PC-9 (cell line): ENCODE measurements at regions not wholly inside any gene's neighbourhood (a gene's known extent, or its start where the extent isn't known, plus 50 kb on each side); places are given as distances from the start of the nearest gene placed in this dataset.
A peak's percentile ranks its signal among the peaks of the same experiment; 100 is the strongest.

Source experiments
- BruUV-seq: library from RNA; stranded (reverse); fragments of 400-500 nt; replicated peaks from 2 replicates; lab custom pipeline; 2021; lab: Mats Ljungman, UMichigan
- CTCF ChIA-PET: fragments of 300-600 bp; sonication (Branson Sonifier 250); formaldehyde crosslinking; loops from one replicate; lab custom pipeline; 2022; ENCODE audit warnings: antibody characterized with exemption; lab: Charles Lee
- POLR2A ChIA-PET: fragments of 300-600 bp; sonication (Branson Sonifier 250); formaldehyde crosslinking; loops from one replicate; lab custom pipeline; 2022; ENCODE audit warnings: antibody characterized with exemption; ENCODE audit not compliant: unreplicated experiment; lab: Charles Lee
- DNase-seq, 2 experiments: peaks; one replicate each; pipeline versions ENCODE4 v3.0.0 to v3.0.0-alpha.2; 2015 to 2022; ENCODE audit warnings: mixed read lengths in 1 of 2
- H2AFZ ChIP-seq: fragments of 200-600 bp; sonication (generic); 2 replicates; pipeline ENCODE4 v1.8.1; 2017; ENCODE audit warnings: antibody characterized with exemption
- H3F3A ChIP-seq: fragments of 200-600 bp; sonication (generic); 2 replicates; pipeline ENCODE4 v1.8.1; 2017; ENCODE audit warnings: antibody characterized with exemption, mild to moderate bottlenecking, low read depth; ENCODE audit not compliant: insufficient read depth
- H3K27ac ChIP-seq: fragments of 200-600 bp; sonication (generic); 2 replicates; pipeline ENCODE4 v1.6.1; 2016; ENCODE audit warnings: mixed run types
- H3K27me3 ChIP-seq: fragments of 200-600 bp; sonication (generic); 2 replicates; pipeline ENCODE4 v1.6.1; 2016; ENCODE audit warnings: low read depth, mixed run types; ENCODE audit not compliant: insufficient read depth
- H3K36me3 ChIP-seq: fragments of 200-600 bp; sonication (generic); 2 replicates; pipeline ENCODE4 v1.6.1; 2016; ENCODE audit warnings: low read depth, mixed run types
- H3K4me1 ChIP-seq: fragments of 200-600 bp; sonication (generic); replicated peaks from 2 replicates; pipeline ENCODE4 v1.6.1; 2016; ENCODE audit warnings: mixed run types; ENCODE audit not compliant: insufficient read depth
- H3K4me2 ChIP-seq: fragments of 200-600 bp; sonication (generic); 2 replicates; pipeline ENCODE4 v1.6.1; 2017; ENCODE audit warnings: mixed run types
- H3K4me3 ChIP-seq: fragments of 200-600 bp; sonication (generic); 2 replicates; pipeline ENCODE4 v1.6.1; 2016; ENCODE audit warnings: mixed run types
- H3K79me2 ChIP-seq: fragments of 200-600 bp; sonication (generic); 2 replicates; pipeline ENCODE4 v1.6.1; 2017; ENCODE audit warnings: low read depth, mixed run types
- H3K9me2 ChIP-seq: fragments of 200-600 bp; sonication (generic); 2 replicates; pipeline ENCODE4 v1.8.1; 2017; ENCODE audit warnings: mild to moderate bottlenecking; ENCODE audit not compliant: insufficient read depth
- H3K9me3 ChIP-seq: fragments of 200-600 bp; sonication (generic); 2 replicates; pipeline ENCODE4 v1.8.1; 2016; ENCODE audit warnings: low read depth; ENCODE audit not compliant: insufficient read depth
- H4K20me1 ChIP-seq: fragments of 200-600 bp; sonication (generic); 2 replicates; pipeline ENCODE4 v1.8.1; 2017; ENCODE audit not compliant: insufficient read depth
- CTCF ChIP-seq: fragments of 200-600 bp; sonication (generic); conservative IDR thresholded peaks from 2 replicates; pipeline ENCODE4 v1.6.1; 2017; ENCODE audit warnings: mixed run types, antibody characterized with exemption, mild to moderate bottlenecking, moderate library complexity
- EZH2 ChIP-seq: fragments of 200-600 bp; sonication (generic); IDR thresholded peaks from 2 replicates; pipeline ENCODE4 v1.8.0; 2017; ENCODE audit warnings: antibody characterized with exemption, low read depth
- intact Hi-C: fragments of 100-400 bp; cut with micrococcal nuclease; formaldehyde crosslinking; loops from one replicate; pipeline ENCODE4 v1.10.0; 2022; ENCODE audit not compliant: unreplicated experiment

- peaks cover 25% of the 10 kb centered on the region; the same call in 1 of the 2 replicates for H3K4me1 ChIP-seq
- peak overlapping the region; percentile 66 for H3K4me3 ChIP-seq
- H3K9me2 ChIP-seq = peaks cover 5% of the 10 kb centered on the region; the same call in 1 of the 2 replicates
- H2AFZ ChIP-seq = peak overlapping the region; percentile 98
- no peaks in the 10 kb centered on the region for H3K9me3 ChIP-seq
- no peaks in the 10 kb centered on the region for H3K27me3 ChIP-seq
- no peaks in the 10 kb centered on the region for H4K20me1 ChIP-seq
- ChIA-PET CTCF (interaction anchor here (1.0 kb wide), 1 partner anchor 75 kb away, joined by 3 read pairs; no protein-coding TSS in a partner anchor), POLR2A (interaction anchor here (0.7 kb wide), 1 partner anchor 45 kb away, joined by 3 read pairs; no protein-coding TSS in a partner anchor)
- BruUV-seq = TSS peak; percentile 98
- peaks cover 33% of the 10 kb centered on the region for H3K79me2 ChIP-seq
- H3F3A ChIP-seq = no peaks in the 10 kb centered on the region
- TF ChIP-seq EZH2 = no peak
- no peak for TF ChIP-seq CTCF
- no peak for DNase-seq
- H3K27ac ChIP-seq = peak overlapping the region; percentile 56
- H3K4me2 ChIP-seq = peak overlapping the region; percentile 85
- intact Hi-C loops = no loop called here
- no peaks in the 10 kb centered on the region for H3K36me3 ChIP-seq
These were observed 146.3 kb downstream of the GPR85 start for GRCh38 chr7:112940314-112940732.

- TF ChIP-seq CTCF (no peak), EZH2 (no peak)
- Histone ChIP-seq H2AFZ (peak overlapping the region; percentile 98), H3K79me2 (peaks cover 33% of the 10 kb centered on the region), H3K9me2 (peaks cover 5% of the 10 kb centered on the region; the same call in 1 of the 2 replicates), H3K4me2 (peak overlapping the region; percentile 85), H3K4me3 (peak overlapping the region; percentile 66), H3F3A (no peaks in the 10 kb centered on the region), H3K36me3 (no peaks in the 10 kb centered on the region), H4K20me1 (no peaks in the 10 kb centered on the region), H3K27me3 (no peaks in the 10 kb centered on the region), H3K4me1 (peaks cover 25% of the 10 kb centered on the region; the same call in 1 of the 2 replicates), H3K27ac (peak overlapping the region; percentile 56), H3K9me3 (no peaks in the 10 kb centered on the region)
- no TSS peak for BruUV-seq
- POLR2A ChIA-PET = interaction anchor here (0.6 to 0.9 kb wide), 2 partner anchors 11 to 1564 kb away, joined by 3 to 4 read pairs; no protein-coding TSS in a partner anchor
- peak; percentile 95 to 100 for DNase-seq
- CTCF ChIA-PET = interaction anchor here (1.0 kb wide), 1 partner anchor 76 kb away, joined by 3 read pairs; no protein-coding TSS in a partner anchor
- intact Hi-C loops = no loop called here
These were observed 146.9 kb downstream of the GPR85 start for GRCh38 chr7:112939574-112940313.

GRCh38 chr7:112938863-112939573 lies 147.6 kb downstream of the GPR85 start:
- Histone ChIP-seq H3K27ac (no peak overlapping the region), H4K20me1 (no peaks in the 10 kb centered on the region), H3K9me2 (peaks cover 5% of the 10 kb centered on the region; the same call in 1 of the 2 replicates), H3K4me1 (peaks cover 25% of the 10 kb centered on the region; the same call in 1 of the 2 replicates), H3K4me3 (peak overlapping the region; percentile 66), H3K79me2 (peaks cover 33% of the 10 kb centered on the region), H3K27me3 (no peaks in the 10 kb centered on the region), H3K36me3 (no peaks in the 10 kb centered on the region), H2AFZ (peak overlapping the region; percentile 93), H3K4me2 (peak overlapping the region; percentile 84), H3K9me3 (no peaks in the 10 kb centered on the region), H3F3A (no peaks in the 10 kb centered on the region)
- DNase-seq = no peak
- ChIA-PET CTCF (interaction anchor here (1.0 kb wide), 1 partner anchor 76 kb away, joined by 3 read pairs; no protein-coding TSS in a partner anchor), POLR2A (interaction anchor here (0.6 to 0.9 kb wide), 3 partner anchors 10 to 180 kb away, joined by 3 to 4 read pairs (median 3); partner anchors contain the start of gene SMIM30)
- intact Hi-C loops = no loop called here
- no peak for TF ChIP-seq CTCF
- no peak for TF ChIP-seq EZH2
- TSS peak; percentile 33 for BruUV-seq
